ENCODE measurements at regions not wholly inside any gene's neighbourhood (a gene's known extent, or its start where the extent isn't known, plus 50 kb on each side); places are given as distances from the start of the nearest gene placed in this dataset.

DNA sequence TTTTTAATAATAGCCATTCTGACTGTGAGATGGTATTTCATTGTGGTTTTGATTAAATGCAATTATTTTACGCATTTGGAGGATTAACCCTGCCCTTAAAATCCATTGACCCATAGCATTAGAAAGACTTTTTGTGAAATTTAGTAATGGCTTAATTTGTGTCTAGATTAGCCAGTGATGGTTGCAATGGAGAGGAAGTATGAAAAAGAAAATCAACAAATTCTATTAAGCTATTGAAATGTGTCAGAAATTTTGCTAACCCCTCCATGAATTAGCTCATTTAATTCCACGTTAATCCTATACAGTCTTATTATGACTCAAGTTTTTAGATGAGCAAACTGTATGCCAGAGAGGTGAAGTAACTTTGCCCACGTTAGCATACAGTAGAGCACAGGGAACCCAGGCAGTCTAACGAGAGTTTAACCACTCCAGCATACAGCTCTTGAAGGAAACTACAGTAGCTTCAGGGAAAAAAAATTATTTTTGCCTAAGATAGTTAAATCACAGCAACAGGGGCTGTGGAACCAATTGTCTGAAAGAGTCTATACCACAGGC, 158.2 kb upstream of the PPP2R2B start:
- DNase-seq: no peak

- DNase-seq: no peak
These were observed 159.1 kb upstream of the PPP2R2B start for GRCh38 chr5:147037515-147038205.

DNA sequence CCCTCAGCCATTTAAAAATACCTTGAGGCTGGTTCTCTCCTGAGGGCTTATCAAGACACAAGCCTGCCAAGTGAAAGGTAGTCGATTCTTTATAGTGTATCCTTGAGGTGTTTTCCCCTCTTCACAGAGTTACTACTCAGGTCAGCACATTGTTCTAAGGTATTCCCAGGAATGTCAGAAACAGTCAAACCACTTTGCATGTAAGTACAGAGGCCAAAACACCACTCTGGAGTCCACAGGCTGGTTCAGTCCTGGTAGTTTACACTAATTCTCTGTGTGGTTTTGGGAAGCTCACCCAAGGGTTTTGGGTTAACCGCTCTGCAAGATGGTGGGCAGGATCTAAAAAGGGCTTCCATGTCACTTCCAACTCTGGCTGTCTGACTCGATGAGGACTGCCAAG, 162.3 kb upstream of the PPP2R2B start:
- DNase-seq: no peak

DNA sequence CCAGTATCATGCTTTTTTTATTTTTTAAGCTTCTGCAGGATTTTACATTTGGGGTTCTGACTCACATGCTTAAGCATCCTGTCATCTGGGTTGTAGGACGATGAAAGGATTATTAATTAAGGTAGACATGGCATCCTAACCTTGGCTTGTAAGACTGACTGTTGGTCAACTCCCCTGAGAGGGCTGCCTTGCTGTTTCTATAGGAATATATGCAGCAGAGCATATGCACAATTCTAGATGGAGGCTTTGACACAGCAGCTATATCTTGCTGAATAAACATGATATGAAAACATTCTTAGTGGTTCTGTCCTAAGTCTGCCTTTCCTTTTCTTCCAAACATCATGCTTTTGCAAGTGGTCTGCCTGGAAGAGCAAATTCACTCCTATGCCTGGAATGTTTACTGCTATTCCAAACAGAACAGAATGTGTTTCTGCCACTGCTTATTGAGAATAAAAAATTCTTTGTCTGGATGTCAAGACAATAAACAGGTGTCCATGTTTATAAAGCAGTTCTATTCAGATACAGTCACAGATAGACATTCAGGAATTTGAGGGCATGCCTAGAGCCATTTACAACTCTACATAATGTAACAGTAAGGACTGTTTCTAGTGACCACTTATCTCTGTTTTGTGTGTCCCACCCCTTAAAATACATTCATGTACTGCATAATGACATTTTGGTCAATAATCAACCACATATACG, 166.2 kb upstream of the PPP2R2B start:
- no peak for DNase-seq

DNA sequence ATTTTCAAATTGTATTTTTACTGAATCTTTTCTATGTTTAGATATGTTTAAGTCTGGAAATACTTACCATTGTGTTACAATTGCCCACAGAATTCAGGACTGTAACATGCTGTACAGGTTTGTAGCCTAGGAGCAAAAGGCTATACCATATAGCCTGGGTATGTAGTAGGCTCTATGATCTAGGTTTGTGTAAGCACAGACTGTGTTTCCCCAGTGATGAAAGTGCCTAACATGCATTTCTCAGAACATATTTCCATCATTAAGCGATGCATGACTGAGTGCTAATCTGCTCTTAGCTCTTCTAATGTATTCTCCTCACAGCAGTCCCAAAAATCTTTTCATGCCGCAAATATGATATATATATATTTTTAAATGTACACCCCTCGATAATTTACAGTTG, 166.7 kb upstream of the PPP2R2B start:
- no peak for DNase-seq

- DNase-seq: no peak
These were observed 167.7 kb upstream of the PPP2R2B start for GRCh38 chr5:147046281-147046680.

- no peak for DNase-seq
These were observed 168.3 kb upstream of the PPP2R2B start for GRCh38 chr5:147046894-147047293.

DNA sequence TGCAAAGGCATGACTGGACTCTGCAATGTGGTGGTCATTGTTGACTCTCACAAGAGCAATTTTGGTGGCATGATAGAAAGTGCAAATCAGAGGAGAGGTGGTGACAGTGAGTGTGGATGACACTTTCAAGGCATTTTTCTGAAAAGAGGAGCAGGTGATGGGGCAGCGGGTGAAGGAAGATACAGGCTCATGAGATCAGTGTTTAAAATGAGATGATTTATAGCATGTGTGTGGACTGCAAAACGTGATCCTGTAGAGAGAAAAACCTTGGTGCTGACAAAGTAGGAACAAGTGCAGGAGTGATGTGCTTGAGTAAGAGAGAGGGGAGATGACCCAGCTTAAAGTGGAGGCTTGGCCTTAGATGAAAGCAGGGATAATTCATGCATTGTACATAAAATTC, 171.2 kb upstream of the PPP2R2B start:
- no peak for DNase-seq

- no peak for DNase-seq
These were observed 171.6 kb upstream of the PPP2R2B start for GRCh38 chr5:147050172-147050571.

DNA sequence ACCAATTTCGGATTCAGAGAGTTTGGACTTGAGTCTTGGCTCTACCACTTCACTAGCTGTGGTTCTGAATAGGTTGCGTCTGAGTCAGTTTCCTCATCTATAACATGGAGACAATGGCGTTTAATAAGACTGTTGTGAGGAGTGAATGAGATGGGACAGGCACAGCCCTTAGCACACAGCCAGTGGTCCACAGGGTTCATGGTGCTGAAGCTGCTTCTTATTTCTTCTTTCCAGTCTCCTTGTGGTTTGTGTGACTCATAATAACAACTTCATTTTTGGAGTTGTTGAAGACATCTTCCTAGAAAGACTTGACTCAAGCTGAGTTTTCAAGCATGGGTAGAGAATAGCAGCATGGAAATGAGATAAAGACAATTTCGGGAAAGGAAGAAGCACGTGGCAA, 172.6 kb upstream of the PPP2R2B start:
- no peak for DNase-seq

DNA sequence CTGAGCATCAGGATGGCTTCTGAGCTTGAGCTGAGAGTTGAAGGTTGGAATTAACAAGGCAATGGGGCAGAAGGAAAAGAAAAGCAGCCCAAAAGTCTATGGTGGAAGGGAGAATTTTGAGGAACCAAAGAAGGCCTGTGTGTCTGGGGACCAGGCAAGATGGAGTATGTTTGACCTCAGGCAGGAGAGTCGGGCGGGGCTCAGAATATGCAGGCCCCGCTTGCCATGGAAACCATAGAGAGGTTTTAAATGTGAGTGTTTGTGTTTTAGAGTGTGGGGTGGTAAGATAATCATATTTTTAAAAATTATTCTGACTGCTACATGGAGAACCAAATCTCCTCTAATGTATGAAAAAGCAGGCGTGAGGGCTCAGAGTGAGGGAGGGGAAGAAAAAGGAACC, 174.0 kb upstream of the PPP2R2B start:
- DNase-seq: no peak

GRCh38 chr5:147055089-147055826, 176.7 kb upstream of the PPP2R2B start:
- DNase-seq: peak in 3 of 58 donors; percentile 5 to 52 (median 11)

- peak in 32 of 58 donors; percentile 1 to 68 (median 22) for DNase-seq
These were observed 177.5 kb upstream of the PPP2R2B start for GRCh38 chr5:147055850-147056566.

- no peak for DNase-seq
These were observed 177.8 kb upstream of the STK32A start for GRCh38 chr5:147057051-147057450.

DNA sequence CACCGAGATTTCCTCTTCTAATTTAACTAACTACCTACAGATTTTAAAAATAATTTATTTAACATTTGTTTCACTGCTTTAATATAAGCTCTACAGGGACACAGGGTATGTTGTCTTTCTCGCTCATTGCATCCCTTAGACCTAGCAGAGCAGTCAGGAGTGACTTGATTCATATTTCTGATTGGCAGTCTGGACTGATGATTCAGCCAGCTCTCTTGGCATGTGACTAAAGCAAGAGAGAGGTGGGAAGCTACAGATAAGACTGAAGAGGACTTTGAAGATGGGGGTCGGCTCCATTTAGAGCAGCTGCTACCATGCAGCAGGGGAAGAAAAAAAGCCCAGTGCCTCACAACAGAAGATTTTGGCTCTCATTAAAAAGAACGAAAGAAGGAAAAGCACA, 173.4 kb upstream of the STK32A start:
- DNase-seq: no peak

DNA sequence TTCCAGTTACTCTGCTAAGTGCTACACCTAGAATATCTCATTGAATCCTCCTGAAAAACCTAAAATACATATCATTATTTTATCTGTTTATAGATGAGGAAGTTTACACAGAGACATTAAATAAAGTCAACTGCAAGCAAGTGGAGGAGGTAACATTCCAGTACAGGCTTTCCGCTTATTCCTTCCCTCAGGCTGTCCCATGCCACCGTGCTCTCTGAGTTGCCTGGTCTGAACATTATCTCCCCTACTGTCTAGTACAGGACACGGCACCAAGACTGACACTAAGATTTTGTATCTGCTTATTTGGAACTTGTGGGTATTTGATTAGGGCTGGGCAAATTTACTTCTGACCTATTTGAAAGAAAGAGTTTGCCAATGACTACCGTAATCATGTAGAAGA, 172.4 kb upstream of the STK32A start:
- no peak for DNase-seq

DNA sequence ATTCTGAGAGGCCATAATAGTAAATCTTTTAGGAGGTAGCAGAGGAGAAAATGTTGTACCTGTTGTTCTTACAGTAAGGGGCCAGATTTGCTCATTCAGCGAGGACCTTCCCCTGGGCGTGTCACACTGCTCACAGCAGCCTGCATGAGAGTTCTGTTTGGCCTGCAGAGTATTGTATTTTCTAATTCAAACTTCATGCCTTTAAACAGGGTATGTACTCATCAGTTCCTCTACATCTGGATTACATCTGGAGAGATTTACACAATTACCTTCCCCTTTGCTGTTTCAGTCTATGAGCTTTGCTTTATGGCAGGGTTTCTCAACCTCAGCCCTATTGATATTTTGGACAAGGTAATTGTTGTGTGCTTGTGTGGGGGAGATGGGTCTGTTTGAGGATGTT, 170.9 kb upstream of the STK32A start:
- DNase-seq: no peak

DNA sequence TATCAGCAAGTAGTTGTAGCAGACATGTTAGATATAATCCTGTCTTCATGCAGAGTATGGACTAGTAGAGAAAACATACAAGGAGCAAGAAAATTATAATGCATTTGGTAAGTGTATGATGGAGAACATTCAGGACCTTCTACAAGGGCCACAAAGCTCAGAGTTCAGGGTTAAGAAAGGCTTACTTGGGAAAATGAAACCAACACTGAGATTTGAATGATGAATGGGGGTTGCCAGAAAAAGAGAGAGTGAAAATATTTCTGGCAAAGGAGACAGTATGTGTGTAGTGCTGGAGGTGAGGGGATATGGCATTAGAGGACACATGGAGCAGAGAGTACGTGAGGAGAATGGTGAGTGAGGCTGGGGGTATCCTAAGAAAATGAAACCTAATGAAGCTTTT, 169.8 kb upstream of the STK32A start:
- DNase-seq: no peak

DNA sequence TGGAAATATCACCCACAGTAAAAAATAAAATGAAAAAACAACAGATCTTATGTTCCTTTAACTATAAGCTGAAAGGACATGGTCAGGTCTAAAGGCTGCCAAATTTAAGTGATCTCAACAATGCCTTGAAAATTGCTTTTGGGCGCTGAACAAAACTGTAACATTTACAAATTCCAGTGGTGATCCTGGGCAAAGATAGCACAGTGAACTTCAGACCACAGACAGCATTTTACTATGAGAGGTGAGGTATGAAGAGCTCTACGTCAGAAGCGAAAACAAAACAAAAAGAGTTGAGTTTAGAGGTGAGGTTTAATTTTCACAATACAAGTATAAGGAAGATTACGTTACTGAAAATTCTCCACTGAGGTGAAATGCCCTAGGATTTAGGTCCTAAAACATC, 165.8 kb upstream of the STK32A start:
- DNase-seq: no peak

DNA sequence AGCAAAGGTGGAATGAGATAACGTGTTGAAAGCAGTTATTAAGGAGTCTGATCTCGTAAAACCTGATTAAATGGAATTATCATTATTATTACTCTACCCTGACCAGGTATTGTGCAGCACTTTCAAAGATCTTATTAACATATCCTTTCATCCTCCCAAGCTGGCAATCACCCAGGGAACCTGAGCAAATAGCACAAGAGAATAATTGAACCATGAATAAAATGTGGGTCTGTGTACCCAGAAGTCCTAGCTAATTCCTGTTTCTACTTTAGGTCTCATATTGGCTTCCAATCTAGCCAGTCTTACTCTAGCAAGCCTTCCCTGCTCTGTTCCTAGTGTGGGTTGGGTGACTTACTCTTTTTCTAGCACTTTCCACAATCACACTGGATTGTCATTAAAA, 162.2 kb upstream of the STK32A start:
- peak in 2 of 58 donors; percentile 4 to 18 for DNase-seq

DNA sequence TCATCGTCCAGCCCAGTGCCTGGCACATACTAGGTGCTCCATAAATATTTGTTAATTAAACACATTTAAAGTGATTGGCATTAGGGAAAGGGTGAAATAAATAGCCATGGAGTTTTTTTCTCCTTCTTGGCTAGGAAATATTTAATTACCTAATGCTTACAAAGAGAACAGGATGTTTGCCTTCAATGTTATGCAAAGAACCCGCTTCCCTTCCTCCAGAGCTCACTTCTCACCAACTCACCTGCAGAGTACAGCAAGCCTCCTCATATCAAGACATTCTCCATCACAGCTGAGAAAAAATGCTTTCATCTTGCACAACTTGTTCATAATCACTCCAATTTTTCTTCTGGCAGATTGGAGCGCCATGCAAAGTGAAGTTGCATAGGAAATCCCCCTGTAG, 161.7 kb upstream of the STK32A start:
- no peak for DNase-seq

DNA sequence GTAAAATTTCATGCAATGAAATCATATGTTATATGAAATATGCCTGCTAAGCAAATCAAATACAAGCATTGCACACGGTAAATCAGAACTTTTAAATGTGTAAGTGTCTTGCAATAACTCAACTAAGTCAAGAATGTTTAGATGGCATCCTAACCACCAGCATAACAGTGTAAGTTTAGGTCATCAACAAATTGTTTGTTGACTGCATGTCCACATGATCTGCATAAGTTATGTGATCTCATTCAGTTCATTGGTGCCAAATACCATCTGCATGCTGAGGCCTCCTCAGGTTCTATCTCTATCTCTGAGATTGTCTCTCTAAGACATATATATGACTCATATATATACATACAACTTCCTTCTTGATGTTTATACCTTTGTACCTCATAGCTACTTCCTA, 159.6 kb upstream of the STK32A start:
- DNase-seq: no peak

Data from anterior cingulate cortex (tissue), 58 donors.